ENCODE measurements at regions not wholly inside any gene's neighbourhood (a gene's known extent, or its start where the extent isn't known, plus 50 kb on each side); places are given as distances from the start of the nearest gene placed in this dataset.

GRCh38 chr11:109036011-109036410 lies 371.1 kb downstream of the DDX10 start:
- DNase-seq (ENCODE audit: low read depth, low spot score): no peak
- no peaks in the 10 kb centered on the region for H3K9me3 ChIP-seq (ENCODE audit: low read depth, low read length)
- no peaks in the 10 kb centered on the region for H3K36me3 ChIP-seq (ENCODE audit: insufficient read depth, low read length)
- no peak overlapping the region for H3K4me3 ChIP-seq
- H3K27ac ChIP-seq: no peak overlapping the region
- H3K9ac ChIP-seq (ENCODE audit: insufficient read length): no peak overlapping the region
- TF ChIP-seq POLR2AphosphoS5 (IDR thresholded peaks at IDR 0.05; ENCODE audit: borderline replicate concordance, low read depth, low read length) (no peak), EZH2 (IDR thresholded peaks at IDR 0.05) (no peak), FOXP2 (optimal IDR thresholded peaks at IDR 0.05; ENCODE audit: control extremely low read depth, extremely low read length, insufficient read depth) (no peak)

- Histone ChIP-seq H3K36me3 (ENCODE audit: insufficient read depth, low read length) (no peaks in the 10 kb centered on the region), H3K4me3 (no peak overlapping the region), H3K27ac (no peak overlapping the region), H3K9me3 (ENCODE audit: low read depth, low read length) (no peaks in the 10 kb centered on the region), H3K9ac (ENCODE audit: insufficient read length) (no peak overlapping the region)
- TF ChIP-seq FOXP2 (optimal IDR thresholded peaks at IDR 0.05; ENCODE audit: control extremely low read depth, extremely low read length, insufficient read depth) (no peak), EZH2 (IDR thresholded peaks at IDR 0.05) (no peak), POLR2AphosphoS5 (IDR thresholded peaks at IDR 0.05; ENCODE audit: borderline replicate concordance, low read depth, low read length) (no peak)
- no peak for DNase-seq (ENCODE audit: low read depth, low spot score)
Observed at GRCh38 chr11:109037856-109038780, 373.2 kb downstream of the DDX10 start.

- no peak for TF ChIP-seq EZH2 (IDR thresholded peaks at IDR 0.05)
- no peak for TF ChIP-seq FOXP2 (optimal IDR thresholded peaks at IDR 0.05; ENCODE audit: control extremely low read depth, extremely low read length, insufficient read depth)
- no peak for TF ChIP-seq POLR2AphosphoS5 (IDR thresholded peaks at IDR 0.05; ENCODE audit: borderline replicate concordance, low read depth, low read length)
- DNase-seq (ENCODE audit: low read depth, low spot score): no peak
- Histone ChIP-seq H3K9ac (ENCODE audit: insufficient read length) (no peak overlapping the region), H3K9me3 (ENCODE audit: low read depth, low read length) (no peaks in the 10 kb centered on the region), H3K36me3 (ENCODE audit: insufficient read depth, low read length) (no peaks in the 10 kb centered on the region), H3K4me3 (no peak overlapping the region), H3K27ac (no peak overlapping the region)
Observed at GRCh38 chr11:109039611-109040010, 374.7 kb downstream of the DDX10 start.

- no peaks in the 10 kb centered on the region for H3K36me3 ChIP-seq (ENCODE audit: insufficient read depth, low read length)
- no peak overlapping the region for H3K4me3 ChIP-seq
- DNase-seq (ENCODE audit: low read depth, low spot score): no peak
- H3K9me3 ChIP-seq (ENCODE audit: low read depth, low read length): no peaks in the 10 kb centered on the region
- no peak overlapping the region for H3K27ac ChIP-seq
- H3K9ac ChIP-seq (ENCODE audit: insufficient read length): no peak overlapping the region
- TF ChIP-seq EZH2 (IDR thresholded peaks at IDR 0.05): no peak
- no peak for TF ChIP-seq FOXP2 (optimal IDR thresholded peaks at IDR 0.05; ENCODE audit: control extremely low read depth, extremely low read length, insufficient read depth)
- no peak for TF ChIP-seq POLR2AphosphoS5 (IDR thresholded peaks at IDR 0.05; ENCODE audit: borderline replicate concordance, low read depth, low read length)
Observed at GRCh38 chr11:109040303-109040702, 375.4 kb downstream of the DDX10 start.

- no peak overlapping the region for H3K9ac ChIP-seq (ENCODE audit: insufficient read length)
- no peak for DNase-seq (ENCODE audit: low read depth, low spot score)
- no peak overlapping the region for H3K27ac ChIP-seq
- no peaks in the 10 kb centered on the region for H3K9me3 ChIP-seq (ENCODE audit: low read depth, low read length)
- H3K4me3 ChIP-seq: no peak overlapping the region
- no peaks in the 10 kb centered on the region for H3K36me3 ChIP-seq (ENCODE audit: insufficient read depth, low read length)
- no peak for TF ChIP-seq FOXP2 (optimal IDR thresholded peaks at IDR 0.05; ENCODE audit: control extremely low read depth, extremely low read length, insufficient read depth)
- no peak for TF ChIP-seq EZH2 (IDR thresholded peaks at IDR 0.05)
- TF ChIP-seq POLR2AphosphoS5 (IDR thresholded peaks at IDR 0.05; ENCODE audit: borderline replicate concordance, low read depth, low read length): no peak
Observed at GRCh38 chr11:109041876-109042275, 377.0 kb downstream of the DDX10 start.

- Histone ChIP-seq H3K4me3 (no peak overlapping the region), H3K9ac (ENCODE audit: insufficient read length) (no peak overlapping the region), H3K36me3 (ENCODE audit: insufficient read depth, low read length) (no peaks in the 10 kb centered on the region), H3K27ac (no peak overlapping the region), H3K9me3 (ENCODE audit: low read depth, low read length) (no peaks in the 10 kb centered on the region)
- no peak for DNase-seq (ENCODE audit: low read depth, low spot score)
- TF ChIP-seq EZH2 (IDR thresholded peaks at IDR 0.05): no peak
- no peak for TF ChIP-seq POLR2AphosphoS5 (IDR thresholded peaks at IDR 0.05; ENCODE audit: borderline replicate concordance, low read depth, low read length)
- no peak for TF ChIP-seq FOXP2 (optimal IDR thresholded peaks at IDR 0.05; ENCODE audit: control extremely low read depth, extremely low read length, insufficient read depth)
Observed at GRCh38 chr11:109043315-109043714, 378.4 kb downstream of the DDX10 start.

GRCh38 chr11:109046284-109046992 lies 375.6 kb upstream of the C11orf87 start:
- Histone ChIP-seq H3K4me3 (no peak overlapping the region), H3K36me3 (ENCODE audit: insufficient read depth, low read length) (no peaks in the 10 kb centered on the region), H3K9ac (ENCODE audit: insufficient read length) (no peak overlapping the region), H3K27ac (no peak overlapping the region), H3K9me3 (ENCODE audit: low read depth, low read length) (no peaks in the 10 kb centered on the region)
- TF ChIP-seq FOXP2 (optimal IDR thresholded peaks at IDR 0.05; ENCODE audit: control extremely low read depth, extremely low read length, insufficient read depth) (no peak), POLR2AphosphoS5 (IDR thresholded peaks at IDR 0.05; ENCODE audit: borderline replicate concordance, low read depth, low read length) (no peak), EZH2 (IDR thresholded peaks at IDR 0.05) (no peak)
- DNase-seq (ENCODE audit: low read depth, low spot score): no peak

GRCh38 chr11:109048098-109048497 lies 373.9 kb upstream of the C11orf87 start:
- H3K4me3 ChIP-seq: no peak overlapping the region
- H3K36me3 ChIP-seq (ENCODE audit: insufficient read depth, low read length): no peaks in the 10 kb centered on the region
- no peak overlapping the region for H3K27ac ChIP-seq
- no peak overlapping the region for H3K9ac ChIP-seq (ENCODE audit: insufficient read length)
- DNase-seq (ENCODE audit: low read depth, low spot score): no peak
- no peaks in the 10 kb centered on the region for H3K9me3 ChIP-seq (ENCODE audit: low read depth, low read length)
- no peak for TF ChIP-seq POLR2AphosphoS5 (IDR thresholded peaks at IDR 0.05; ENCODE audit: borderline replicate concordance, low read depth, low read length)
- TF ChIP-seq FOXP2 (optimal IDR thresholded peaks at IDR 0.05; ENCODE audit: control extremely low read depth, extremely low read length, insufficient read depth): no peak
- no peak for TF ChIP-seq EZH2 (IDR thresholded peaks at IDR 0.05)

Data from SK-N-MC (cell line).